GM21825 (cell line): ENCODE measurements at regions not wholly inside any gene's neighbourhood (a gene's known extent, or its start where the extent isn't known, plus 50 kb on each side); places are given as distances from the start of the nearest gene placed in this dataset.

Experiments
- ATAC-seq: cut with Tn5 transposase; IDR thresholded peaks from one replicate; pipeline ENCODE4 v1.9.1; 2021; ENCODE audit warnings: mild to moderate bottlenecking, moderate library complexity; ENCODE audit not compliant: unreplicated experiment

DNA sequence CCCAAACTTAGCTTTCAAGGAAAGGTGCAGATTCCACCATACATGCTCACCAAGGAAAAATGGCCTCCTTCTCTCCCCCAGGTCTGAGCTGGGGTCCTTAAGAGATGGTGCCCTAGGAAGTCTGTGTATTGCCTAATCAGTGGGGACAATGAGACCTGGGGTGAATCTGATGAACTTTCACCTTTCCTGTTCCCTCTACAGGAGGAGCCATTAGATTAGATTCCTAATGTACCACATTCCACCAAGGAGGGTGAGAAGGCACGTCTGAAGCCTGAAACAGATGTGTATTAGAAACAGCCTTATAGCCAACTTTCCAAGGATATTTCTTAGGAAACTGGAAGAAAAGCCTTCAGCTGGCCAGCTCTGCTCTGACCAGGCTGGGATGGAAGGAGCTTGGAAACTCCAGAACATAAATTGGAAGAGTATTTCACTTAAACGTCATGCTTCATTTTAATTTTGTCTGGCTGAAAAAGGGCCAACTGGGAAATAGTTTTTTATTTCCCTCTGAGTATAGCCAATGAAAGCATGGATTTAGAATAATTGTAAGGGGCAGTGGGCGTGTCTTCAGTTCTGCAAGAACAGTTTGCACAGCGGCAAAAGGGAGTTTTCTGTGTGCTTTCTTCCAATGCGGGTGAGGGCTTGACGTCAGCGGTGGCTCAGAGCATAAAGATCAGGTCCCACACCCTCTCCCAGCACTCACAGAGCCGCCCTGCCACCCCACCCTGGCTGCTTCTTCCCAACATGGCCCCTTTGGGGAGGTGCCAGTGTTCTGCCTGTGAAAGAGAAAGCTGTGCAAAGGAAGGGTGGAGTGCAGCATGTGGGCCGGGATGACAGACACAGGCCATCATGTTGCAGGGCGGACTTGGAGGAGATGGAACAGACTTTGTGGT, 210.9 kb downstream of the ESM1 start:
- ATAC-seq: no peak

DNA sequence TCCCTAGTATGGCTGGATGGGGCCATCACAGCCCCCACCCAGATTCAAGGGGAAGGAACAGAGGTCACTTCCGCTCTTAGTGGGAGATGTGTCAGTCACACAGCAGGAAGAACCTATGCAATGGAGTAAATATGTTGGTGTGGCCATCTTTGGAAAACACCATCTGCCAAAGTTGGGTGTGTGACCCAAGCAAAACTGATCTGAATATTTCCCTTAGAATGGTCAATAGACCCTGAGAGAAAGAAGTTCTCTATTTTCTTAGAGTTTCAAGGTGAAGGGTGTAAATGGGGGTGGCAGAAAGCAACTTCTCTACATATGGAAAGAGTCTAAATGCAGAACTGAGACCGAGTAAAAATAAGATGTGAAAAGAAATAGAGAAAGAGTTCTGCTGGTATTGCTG, 212.7 kb downstream of the ESM1 start:
- no peak for ATAC-seq

DNA sequence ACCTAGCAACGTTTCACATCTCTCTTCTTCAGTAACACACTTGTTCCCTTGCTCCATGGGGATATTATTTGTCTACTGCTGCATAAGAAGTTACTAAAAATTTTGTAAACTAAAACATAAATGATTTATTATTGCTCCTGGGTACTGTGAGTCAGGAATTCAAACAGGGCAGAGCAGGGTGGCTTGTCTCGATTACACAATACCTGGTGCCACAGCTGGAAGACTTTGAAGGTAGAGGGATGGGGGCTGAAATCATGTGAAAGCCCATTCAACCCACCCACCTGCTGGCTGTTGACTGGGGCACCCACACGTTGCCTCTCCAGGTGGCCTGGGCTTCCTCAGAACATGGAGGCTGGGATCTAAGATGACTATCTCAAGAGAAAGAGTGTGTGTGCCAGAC, 213.2 kb downstream of the ESM1 start:
- no peak for ATAC-seq

DNA sequence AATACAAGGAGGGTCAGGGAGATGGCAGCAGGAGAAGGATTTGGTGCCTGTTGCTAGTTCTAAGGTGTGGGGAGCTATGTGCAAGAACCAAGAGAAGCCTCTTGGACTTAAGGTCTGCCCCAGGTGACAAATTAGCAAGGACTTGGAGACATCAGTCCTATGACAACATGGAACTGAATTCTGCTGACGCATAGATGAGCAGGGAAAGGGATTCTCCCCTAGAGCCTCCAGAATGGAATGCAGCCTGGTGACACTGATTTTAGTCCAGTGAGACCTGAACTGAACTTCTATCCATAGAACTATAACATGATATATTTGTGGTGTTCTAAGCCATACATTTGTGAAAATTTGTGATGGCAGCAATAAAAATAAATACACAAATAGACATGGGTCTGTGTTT, 215.6 kb downstream of the ESM1 start:
- no peak for ATAC-seq

DNA sequence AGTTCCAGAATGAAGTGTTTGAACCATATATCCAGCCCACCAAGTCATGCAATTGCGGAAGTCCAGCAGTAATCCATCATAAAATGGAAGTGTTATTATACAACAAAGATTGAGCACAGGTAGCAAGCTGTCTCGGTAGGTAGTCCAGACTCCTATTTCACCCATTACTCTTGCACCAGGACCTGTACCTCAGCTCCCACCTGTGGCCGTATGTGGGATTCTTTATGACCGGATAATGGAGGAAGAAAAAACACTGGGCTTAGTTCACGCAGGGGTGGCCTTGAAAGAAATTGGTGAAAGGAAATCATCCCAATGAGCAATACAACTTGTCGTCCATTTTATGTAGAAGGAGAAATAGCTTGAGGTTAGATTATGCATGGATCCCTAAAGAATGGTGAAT, 216.3 kb downstream of the ESM1 start:
- no peak for ATAC-seq

DNA sequence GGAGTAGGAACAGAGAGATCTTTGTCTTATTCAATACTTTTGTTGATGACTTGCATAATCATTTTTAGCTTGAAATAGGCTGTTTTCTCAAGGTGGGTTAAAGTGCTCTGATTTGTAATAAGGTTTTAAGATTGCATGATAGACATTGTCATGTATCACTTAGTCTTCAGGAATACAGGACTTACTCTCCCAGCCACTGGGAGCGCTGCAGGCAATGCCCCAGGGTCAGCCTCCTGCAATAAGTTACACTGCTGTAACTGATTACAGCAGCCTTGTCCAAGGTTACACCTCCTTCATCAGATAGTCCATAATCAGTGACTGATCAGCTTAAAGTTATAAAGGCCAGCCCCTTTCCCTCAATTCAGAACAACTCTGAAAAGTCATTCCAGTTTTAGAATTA, 218.6 kb downstream of the ESM1 start:
- ATAC-seq: no peak

DNA sequence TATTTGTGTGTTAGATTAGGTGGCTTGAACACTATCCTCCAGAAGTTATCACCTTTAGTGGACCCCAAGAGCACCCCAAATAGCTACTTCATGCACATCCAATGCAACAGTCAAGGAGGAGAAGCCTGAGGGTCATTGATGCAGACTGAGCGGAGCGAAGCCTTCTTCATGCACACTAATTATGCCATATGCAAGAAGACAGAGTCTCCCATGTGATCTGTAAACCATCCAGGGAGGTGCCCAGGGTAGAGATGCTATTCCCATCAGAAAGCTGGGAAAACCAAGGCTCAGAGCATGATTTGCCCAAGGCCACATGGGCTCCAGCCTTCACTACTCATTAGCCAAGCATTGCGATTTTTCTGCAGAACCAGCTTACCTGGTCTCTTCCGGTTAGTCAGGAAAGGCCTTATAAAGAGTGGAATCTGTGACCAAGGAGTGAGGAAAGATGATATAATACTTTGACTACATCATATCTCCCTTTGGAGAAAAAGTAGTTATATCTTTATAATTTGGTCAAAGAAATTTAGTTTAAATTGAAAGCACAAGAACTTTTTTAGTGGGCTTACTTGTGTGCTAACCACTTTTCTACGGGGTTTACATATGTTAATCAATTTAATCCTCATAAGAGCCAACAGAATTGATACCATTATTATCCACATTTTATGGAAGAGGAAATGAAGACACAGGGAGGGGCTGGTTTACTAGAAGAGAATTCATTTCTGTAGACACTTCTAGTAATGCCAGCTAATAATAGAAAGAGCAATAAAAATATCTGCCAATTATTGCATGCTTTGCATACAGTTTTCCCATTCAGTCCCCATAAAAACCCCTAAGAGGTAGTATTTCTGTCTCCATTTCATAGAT, 220.0 kb downstream of the ESM1 start:
- no peak for ATAC-seq

DNA sequence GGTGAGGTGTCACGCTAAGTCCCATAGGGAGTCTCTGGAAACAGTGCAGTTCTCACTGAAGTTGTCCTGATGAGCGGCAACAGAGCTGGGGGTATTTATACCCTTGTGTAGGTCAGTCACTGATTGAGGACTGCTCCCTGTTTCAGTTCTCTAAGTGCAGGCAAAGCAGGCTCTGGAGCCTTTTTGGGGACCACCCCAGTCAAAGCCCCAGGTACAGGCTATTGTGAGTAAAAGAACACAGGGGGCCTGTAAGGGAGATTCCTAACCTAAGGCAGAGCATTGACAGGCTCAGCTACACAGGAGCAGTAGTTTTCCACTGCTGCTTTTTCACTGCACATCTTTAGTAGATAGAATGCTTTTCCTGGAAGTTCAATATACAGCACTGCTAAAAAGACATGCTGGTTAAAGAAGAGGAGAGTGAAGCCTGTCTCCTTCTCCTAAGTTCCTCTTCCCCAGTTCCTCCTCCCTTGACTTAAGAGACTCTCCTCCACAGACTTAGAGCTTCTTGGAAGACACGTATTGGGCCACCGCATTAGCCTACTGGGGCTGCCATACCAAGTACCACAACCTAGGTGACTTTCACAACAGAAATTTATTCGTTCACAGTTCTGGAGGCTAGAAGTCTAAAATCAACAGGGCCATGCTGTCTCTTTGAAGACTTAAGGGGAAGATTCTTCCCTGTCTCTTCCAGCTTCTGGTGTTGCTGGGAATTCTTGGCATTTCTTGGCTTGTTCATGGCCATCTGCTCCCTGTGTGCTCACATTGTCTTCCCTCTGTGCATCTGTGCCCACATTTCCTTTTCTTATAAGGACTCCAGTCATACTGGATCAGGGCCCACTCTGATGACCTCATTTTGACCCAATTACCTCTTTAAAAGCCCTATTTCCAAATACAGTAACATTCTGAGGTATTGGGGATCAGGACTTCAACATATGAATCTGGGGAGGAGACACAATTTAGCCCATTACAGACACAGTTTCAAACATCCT, 221.0 kb downstream of the ESM1 start:
- no peak for ATAC-seq

DNA sequence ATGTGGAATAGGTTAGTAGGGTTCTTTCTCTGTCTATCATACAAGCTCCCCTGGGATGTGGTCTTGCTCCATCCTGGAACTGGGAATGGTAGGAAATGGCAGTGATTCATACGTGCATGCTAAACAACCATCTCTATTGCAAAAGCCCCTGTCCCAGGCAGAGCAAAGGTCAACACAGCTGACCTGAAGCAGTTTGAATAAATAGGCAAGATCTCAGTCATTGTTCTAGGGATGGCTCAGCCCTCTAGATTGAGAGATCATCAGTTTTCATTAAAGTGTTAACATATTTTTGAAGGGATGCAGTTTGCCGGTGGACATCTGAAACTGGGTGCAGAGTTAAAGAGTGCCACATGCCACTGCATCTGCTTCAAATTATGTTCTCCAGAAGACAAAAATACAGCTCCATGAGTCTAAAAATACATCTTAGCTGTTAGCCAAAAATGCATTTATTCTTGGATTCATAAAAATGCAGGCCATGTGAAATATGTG, 224.1 kb downstream of the ESM1 start:
- no peak for ATAC-seq

DNA sequence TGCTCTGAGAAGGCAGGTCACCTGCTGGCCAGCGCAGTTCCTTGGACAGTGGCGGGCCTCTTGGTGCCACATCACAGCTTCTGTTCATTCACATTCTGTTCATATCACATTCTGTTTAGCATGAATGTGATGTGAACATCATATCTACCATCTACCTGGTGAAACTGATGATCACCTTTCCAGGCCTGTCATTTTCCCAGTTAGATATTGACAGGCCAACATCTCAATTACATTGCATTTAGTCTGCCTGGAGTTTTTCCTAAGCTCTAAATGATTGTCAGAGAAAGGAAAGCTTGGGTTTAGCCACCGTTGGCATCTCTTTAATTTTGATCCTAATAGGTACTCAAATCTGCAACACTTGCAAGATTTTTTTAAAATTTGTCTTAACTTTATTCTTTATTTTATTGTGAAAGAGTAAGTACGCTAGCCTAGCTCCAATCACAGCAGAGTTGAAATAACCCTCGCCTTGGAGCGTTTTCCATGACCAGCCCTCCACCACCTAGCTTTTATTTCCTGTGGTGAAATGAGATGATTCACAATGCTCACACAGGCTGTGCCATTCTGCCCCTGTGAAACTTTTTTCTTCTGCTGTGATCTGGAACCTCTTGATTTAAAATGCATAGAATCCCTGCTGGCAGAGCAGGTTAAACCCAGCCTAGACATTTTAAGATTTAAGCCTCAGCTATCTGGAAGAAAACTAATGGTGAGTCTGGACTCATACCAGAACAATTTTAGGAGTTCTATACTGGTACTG, 225.0 kb downstream of the ESM1 start:
- ATAC-seq: no peak

DNA sequence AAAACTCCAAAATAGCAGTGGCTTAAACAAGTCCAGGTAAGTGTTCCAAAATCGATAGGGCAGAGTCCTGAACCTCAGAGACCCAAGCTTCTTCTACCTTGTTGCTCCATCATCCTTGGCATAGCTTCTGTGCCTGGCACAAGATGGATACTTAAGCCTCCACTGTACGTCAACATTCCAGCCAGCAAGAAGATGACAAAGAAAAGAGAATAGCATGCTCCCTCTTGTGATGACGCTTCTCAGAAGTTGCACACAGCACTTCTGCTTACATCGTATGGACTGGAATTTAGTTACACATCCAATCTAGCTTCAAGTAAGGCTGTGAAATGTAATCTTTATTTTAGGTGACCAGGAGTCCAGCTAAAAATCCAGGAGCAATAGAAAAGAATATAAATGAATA, 227.4 kb downstream of the ESM1 start:
- ATAC-seq: no peak

DNA sequence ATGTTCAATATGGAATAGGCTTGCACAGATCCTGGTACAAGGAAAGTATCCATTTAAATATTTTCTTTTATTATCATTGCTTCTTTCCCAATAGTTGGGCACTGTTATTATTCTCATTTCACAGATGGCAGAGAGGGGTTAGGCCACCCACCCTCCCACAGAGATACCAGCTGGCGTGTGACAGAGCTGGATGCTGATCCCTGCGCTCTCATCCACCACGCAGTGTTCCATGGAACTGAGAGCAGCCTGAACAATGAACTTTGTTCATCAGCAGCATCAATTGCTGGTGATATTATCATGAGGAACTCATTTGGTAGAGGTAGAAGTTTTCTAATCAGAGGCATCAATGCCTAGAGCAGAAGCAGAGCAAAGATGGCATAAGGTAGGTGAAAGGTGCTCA, 227.9 kb downstream of the ESM1 start:
- ATAC-seq: no peak

DNA sequence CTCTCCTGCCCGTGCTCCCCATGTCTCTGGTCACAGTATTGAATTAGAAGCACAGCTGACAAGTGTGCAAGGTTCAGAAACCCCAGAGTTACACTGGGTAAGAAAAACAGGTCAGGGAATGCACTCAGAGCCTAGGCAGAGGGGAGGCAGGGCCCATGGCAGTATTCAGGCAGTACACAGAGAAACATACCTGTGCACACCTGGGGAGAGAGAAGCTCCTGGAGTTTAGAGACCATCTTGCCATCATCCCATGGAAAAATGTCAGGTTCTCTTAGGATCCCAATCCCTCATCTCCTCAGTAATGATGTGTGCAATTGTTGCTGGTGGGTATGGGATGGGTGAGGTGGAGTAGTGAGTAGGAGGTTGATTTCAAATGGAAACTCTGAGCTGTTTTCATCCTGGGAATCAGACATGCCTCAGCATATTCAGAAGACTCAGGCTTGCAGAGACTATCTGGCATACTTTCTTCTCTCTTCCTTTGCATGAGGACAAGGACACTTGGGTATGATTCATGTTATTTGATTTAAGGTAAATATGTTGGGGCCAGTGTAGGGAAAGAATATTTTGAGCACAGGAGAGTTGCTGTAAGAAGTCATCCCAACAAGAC, 228.5 kb downstream of the ESM1 start:
- ATAC-seq: no peak

DNA sequence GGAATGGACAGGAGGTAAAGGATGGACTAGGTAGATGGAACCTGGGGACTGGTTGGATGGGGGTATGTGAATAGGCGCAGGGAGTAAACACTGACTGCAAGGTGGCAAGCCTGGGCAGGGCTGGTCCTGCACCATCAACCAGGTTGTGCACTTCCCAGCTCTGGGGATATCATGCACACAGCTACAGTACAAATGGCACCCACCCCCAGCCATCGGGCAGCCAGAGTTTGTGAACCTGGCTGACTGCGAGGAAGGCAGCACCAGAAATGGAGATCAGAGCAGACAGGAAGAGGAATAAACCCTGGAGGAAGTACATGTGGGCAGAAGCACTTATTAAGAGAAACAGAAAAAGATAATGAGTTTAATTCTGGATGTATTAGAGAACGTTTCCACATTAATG, 229.1 kb downstream of the ESM1 start:
- ATAC-seq: no peak

DNA sequence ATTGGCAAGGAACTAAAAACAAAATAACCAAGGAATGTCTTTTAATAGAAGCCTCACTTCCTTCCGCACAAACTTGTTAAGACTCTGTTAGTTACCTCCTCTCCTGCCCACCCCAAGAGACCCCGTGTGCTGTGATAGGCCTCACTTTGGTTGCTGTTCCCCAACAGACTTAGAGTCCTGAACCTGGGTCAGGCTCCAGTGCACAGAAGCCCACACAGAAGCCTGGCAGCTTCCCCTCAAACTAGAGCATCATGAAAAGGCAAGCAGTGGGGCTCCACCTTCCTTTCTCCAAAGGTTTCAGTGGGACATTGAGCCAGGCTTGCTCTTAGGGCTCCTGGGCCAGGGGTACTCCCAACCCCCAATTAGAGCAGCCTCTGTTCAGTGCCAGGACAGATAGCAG, 230.5 kb downstream of the ESM1 start:
- ATAC-seq: no peak

DNA sequence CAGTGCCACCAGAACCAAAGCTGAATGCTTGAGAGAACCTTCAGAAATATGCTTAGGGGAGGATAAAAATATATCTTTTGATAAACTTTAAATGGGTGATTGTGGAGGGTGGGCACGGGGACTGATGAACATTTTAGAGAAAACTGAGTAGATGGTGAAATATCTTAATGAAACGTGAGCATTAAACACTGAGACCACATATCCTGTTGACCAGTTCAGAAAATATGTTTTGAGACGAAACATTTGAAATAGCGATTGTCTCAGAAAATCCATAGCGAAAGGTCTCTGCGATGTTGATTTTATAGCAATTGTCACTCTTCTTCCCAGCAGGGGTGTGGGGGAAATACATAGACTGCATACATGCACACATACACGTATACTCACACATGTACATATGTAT, 231.0 kb downstream of the ESM1 start:
- ATAC-seq: no peak

DNA sequence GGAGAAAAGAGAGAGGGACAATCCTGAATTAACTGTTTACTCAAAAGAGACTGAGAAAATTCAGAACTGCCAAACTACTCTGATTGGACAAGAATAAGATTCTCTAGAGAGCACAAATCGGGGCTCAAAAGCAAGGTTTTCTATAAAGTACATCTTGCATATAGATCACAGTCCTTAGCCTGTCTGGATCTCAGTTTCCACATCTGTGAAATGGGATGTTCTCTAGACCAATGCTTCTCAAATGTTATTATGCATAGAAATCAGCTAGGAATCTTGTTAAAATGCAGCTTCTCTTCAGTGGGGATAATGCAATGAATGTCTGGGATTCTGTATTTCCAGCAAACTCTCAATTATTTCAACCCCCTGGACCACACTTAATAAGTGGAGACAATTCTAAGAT, 231.6 kb downstream of the ESM1 start:
- no peak for ATAC-seq

DNA sequence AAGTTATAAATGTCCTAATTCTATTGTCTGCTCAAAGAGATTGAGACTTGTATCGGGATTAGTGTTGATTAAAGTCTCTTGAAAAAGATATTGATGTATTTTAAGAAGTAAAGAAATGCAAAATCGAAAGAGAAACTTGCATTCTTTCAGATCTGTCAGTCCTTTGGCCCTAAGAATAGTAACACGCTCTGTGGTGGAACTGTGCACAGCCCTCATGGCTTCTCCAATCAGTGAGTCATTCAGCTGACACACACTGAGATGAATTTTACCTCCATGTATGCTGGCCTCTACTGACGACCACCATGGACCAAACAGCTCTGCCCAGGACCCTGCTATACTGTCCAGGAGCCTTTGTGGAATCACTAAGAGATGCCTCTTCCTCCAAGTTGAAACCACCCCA, 232.4 kb downstream of the ESM1 start:
- ATAC-seq: peak; percentile 85

DNA sequence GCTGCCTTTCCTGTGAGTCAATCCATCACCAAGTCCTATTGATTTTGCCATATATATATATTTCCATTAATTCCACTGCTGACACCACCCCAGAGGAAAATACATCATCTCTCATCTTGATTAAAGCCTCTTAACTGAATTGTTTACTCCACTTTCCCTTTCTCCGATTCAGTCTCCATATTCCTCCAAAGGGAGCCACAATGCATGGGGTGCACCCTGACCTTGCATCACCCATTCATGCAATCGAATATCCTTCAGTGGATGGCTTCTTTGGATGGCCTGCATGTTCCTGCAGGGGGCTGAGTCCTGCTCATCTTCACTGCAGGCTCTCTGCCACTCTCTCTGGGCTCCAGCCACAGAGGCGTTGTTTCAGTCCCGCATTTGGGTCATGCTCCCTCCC, 231.0 kb downstream of the SNX18 start:
- no peak for ATAC-seq
